ENCODE measurements at regions not wholly inside any gene's neighbourhood (a gene's known extent, or its start where the extent isn't known, plus 50 kb on each side); places are given as distances from the start of the nearest gene placed in this dataset.
"Not testable (repeated sequence)": the region's sequence is repeated elsewhere in the genome, so short reads cannot be mapped to it uniquely, and the experiment has no call there.

- no peak for DNase-seq
Measured at GRCh38 chrY:20891440-20892160, 135.7 kb downstream of the RPS4Y2 start.

GRCh38 chrY:20925350-20926091, 169.6 kb downstream of the RPS4Y2 start:
- DNase-seq: not testable (repeated sequence)

- no peak for DNase-seq
Measured at GRCh38 chrY:20929691-20930342, 173.9 kb downstream of the RPS4Y2 start.

GRCh38 chrY:20936709-20937251, 180.9 kb downstream of the RPS4Y2 start:
- not testable (repeated sequence) for DNase-seq

GRCh38 chrY:20961512-20961911, 205.6 kb downstream of the RPS4Y2 start:
- DNase-seq: no peak

- no peak for DNase-seq
Measured at GRCh38 chrY:20967828-20968227, 211.9 kb downstream of the RPS4Y2 start.

GRCh38 chrY:20968237-20968636, 212.3 kb downstream of the RPS4Y2 start:
- no peak for DNase-seq

- DNase-seq: no peak
Measured at GRCh38 chrY:20971371-20971770, 215.5 kb downstream of the RPS4Y2 start.

GRCh38 chrY:20986037-20986436, 230.1 kb downstream of the RPS4Y2 start:
- no peak for DNase-seq

- no peak for DNase-seq
Measured at GRCh38 chrY:20990123-20990522, 234.2 kb downstream of the RPS4Y2 start.

- DNase-seq: no peak
Measured at GRCh38 chrY:20990869-20991548, 235.1 kb downstream of the RPS4Y2 start.

GRCh38 chrY:20997355-20997754, 241.4 kb downstream of the RPS4Y2 start:
- DNase-seq: no peak

- peak; percentile 23 for DNase-seq
Measured at GRCh38 chrY:20998016-20998415, 242.1 kb downstream of the RPS4Y2 start.

GRCh38 chrY:20998483-20998882, 242.6 kb downstream of the RPS4Y2 start:
- DNase-seq: no peak

GRCh38 chrY:21001102-21001501, 245.2 kb downstream of the RPS4Y2 start:
- DNase-seq: no peak

- peak; percentile 3 for DNase-seq
Measured at GRCh38 chrY:21003059-21003458, 247.2 kb downstream of the RPS4Y2 start.

GRCh38 chrY:21005531-21005930, 249.6 kb downstream of the RPS4Y2 start:
- DNase-seq: peak; percentile 3

- DNase-seq: no peak
Measured at GRCh38 chrY:21021811-21022210, 265.9 kb downstream of the RPS4Y2 start.

GRCh38 chrY:21022326-21023044, 266.6 kb downstream of the RPS4Y2 start:
- no peak for DNase-seq

- DNase-seq: no peak
Measured at GRCh38 chrY:21023906-21024305, 268.0 kb downstream of the RPS4Y2 start.

GRCh38 chrY:21028506-21028905, 272.6 kb downstream of the RPS4Y2 start:
- DNase-seq: no peak

GRCh38 chrY:21033363-21033762, 277.5 kb downstream of the RPS4Y2 start:
- DNase-seq: no peak
